ENCODE measurements at regions not wholly inside any gene's neighbourhood (a gene's known extent, or its start where the extent isn't known, plus 50 kb on each side); places are given as distances from the start of the nearest gene placed in this dataset.

GRCh38 chr3:158974904-158975303, 173.1 kb downstream of the MFSD1 start:
- no peak for DNase-seq

- no peak for DNase-seq
Measured at GRCh38 chr3:158976966-158977365, 175.1 kb downstream of the MFSD1 start.

GRCh38 chr3:158977497-158977896, 175.6 kb downstream of the MFSD1 start:
- no peak for DNase-seq

GRCh38 chr3:158983216-158984099, 181.6 kb downstream of the MFSD1 start:
- DNase-seq = no peak

- no peak for DNase-seq
Measured at GRCh38 chr3:158991146-158991705, 189.4 kb downstream of the MFSD1 start.

GRCh38 chr3:158992463-158992862, 190.6 kb downstream of the MFSD1 start:
- no peak for DNase-seq

- no peak for DNase-seq
Measured at GRCh38 chr3:158994386-158994785, 192.5 kb downstream of the MFSD1 start.

- DNase-seq = no peak
Measured at GRCh38 chr3:159001711-159002110, 199.9 kb downstream of the MFSD1 start.

- DNase-seq = no peak
Measured at GRCh38 chr3:159005137-159005536, 203.3 kb downstream of the MFSD1 start.

GRCh38 chr3:159007331-159007730, 205.5 kb downstream of the MFSD1 start:
- no peak for DNase-seq

- no peak for DNase-seq
Measured at GRCh38 chr3:159008401-159008800, 206.5 kb downstream of the MFSD1 start.

GRCh38 chr3:159018341-159018740, 216.5 kb downstream of the MFSD1 start:
- DNase-seq = no peak

- no peak for DNase-seq
Measured at GRCh38 chr3:159025733-159026132, 223.9 kb downstream of the MFSD1 start.

GRCh38 chr3:159026510-159026909, 224.7 kb downstream of the MFSD1 start:
- no peak for DNase-seq

GRCh38 chr3:159028706-159029105, 226.9 kb downstream of the MFSD1 start:
- DNase-seq = no peak

GRCh38 chr3:159029306-159030026, 227.6 kb downstream of the MFSD1 start:
- peak; percentile 20 for DNase-seq

GRCh38 chr3:159030138-159030670, 228.3 kb downstream of the MFSD1 start:
- DNase-seq = no peak

GRCh38 chr3:159030886-159031679, 229.2 kb downstream of the MFSD1 start:
- DNase-seq = no peak

GRCh38 chr3:159032311-159032710, 230.5 kb downstream of the MFSD1 start:
- peak; percentile 84 for DNase-seq

GRCh38 chr3:159038405-159038804, 236.6 kb downstream of the MFSD1 start:
- DNase-seq = no peak

GRCh38 chr3:159039286-159039685, 237.4 kb downstream of the MFSD1 start:
- DNase-seq = no peak

- DNase-seq = no peak
Measured at GRCh38 chr3:159045279-159045885, 243.5 kb downstream of the MFSD1 start.
